Neural progenitor cell (in vitro differentiated cells): ENCODE measurements at regions not wholly inside any gene's neighbourhood (a gene's known extent, or its start where the extent isn't known, plus 50 kb on each side); places are given as distances from the start of the nearest gene placed in this dataset.

Source experiments
- DNase-seq: peaks from one replicate; pipeline ENCODE4 v3.0.0-alpha.2; 2016; ENCODE audit warnings: low spot score
- H2AFZ ChIP-seq: fragments of 200-600 bp; sonication (generic); replicated peaks from 2 replicates; pipeline ENCODE4 v1.6.1; 2016; ENCODE audit warnings: antibody characterized with exemption
- H3F3A ChIP-seq: fragments of 200-600 bp; sonication (generic); 2 replicates; pipeline ENCODE4 v1.6.1; 2016; ENCODE audit warnings: antibody characterized with exemption, low read depth
- H3K27ac ChIP-seq: fragments of 200-600 bp; sonication (generic); 2 replicates; pipeline ENCODE4 v1.5.1; 2016; ENCODE audit warnings: mild to moderate bottlenecking
- H3K27me3 ChIP-seq: fragments of 200-600 bp; sonication (generic); 2 replicates; pipeline ENCODE4 v1.6.1; 2016; ENCODE audit warnings: mild to moderate bottlenecking, moderate library complexity
- H3K36me3 ChIP-seq: fragments of 200-600 bp; sonication (generic); 2 replicates; pipeline ENCODE4 v1.5.1; 2016
- H3K4me1 ChIP-seq: fragments of 200-600 bp; sonication (generic); 2 replicates; pipeline ENCODE4 v1.6.1; 2016; ENCODE audit warnings: mixed run types
- H3K4me2 ChIP-seq: fragments of 200-600 bp; sonication (generic); 2 replicates; pipeline ENCODE4 v1.6.1; 2016
- H3K4me3 ChIP-seq: fragments of 200-600 bp; sonication (generic); 2 replicates; pipeline ENCODE4 v1.5.1; 2016
- H3K79me2 ChIP-seq: fragments of 200-600 bp; sonication (generic); 2 replicates; pipeline ENCODE4 v1.6.1; 2016; ENCODE audit warnings: low read depth
- H3K9ac ChIP-seq: fragments of 200-600 bp; sonication (generic); 2 replicates; pipeline ENCODE4 v1.6.1; 2016
- H3K9me3 ChIP-seq: fragments of 200-600 bp; sonication (generic); 2 replicates; pipeline ENCODE4 v1.5.1; 2016; ENCODE audit warnings: low read depth
- H4K20me1 ChIP-seq: fragments of 200-600 bp; sonication (generic); 2 replicates; pipeline ENCODE4 v1.6.1; 2016; ENCODE audit warnings: low read depth
- H3K27ac Mint-ChIP-seq: 3 replicates; pipeline ENCODE4 v1.8.0; 2021; ENCODE audit warnings: mixed read lengths
- H3K27me3 Mint-ChIP-seq: 2 replicates; pipeline ENCODE4 v1.8.0; 2022; ENCODE audit warnings: low read depth, mild to moderate bottlenecking, inconsistent platforms, moderate library complexity, mixed read lengths; ENCODE audit not compliant: insufficient read depth
- H3K36me3 Mint-ChIP-seq: 3 replicates; pipeline ENCODE4 v1.8.0; 2021; ENCODE audit warnings: mixed read lengths
- H3K4me1 Mint-ChIP-seq: 3 replicates; pipeline ENCODE4 v1.8.0; 2021; ENCODE audit warnings: mixed read lengths
- H3K4me3 Mint-ChIP-seq: 3 replicates; pipeline ENCODE4 v1.8.0; 2021; ENCODE audit warnings: mild to moderate bottlenecking, moderate library complexity, mixed read lengths
- H3K9me3 Mint-ChIP-seq: 3 replicates; pipeline ENCODE4 v1.8.0; 2020; ENCODE audit warnings: mixed read lengths
- CTCF ChIP-seq: fragments of 200-600 bp; sonication (generic); IDR thresholded peaks from 2 replicates; pipeline ENCODE4 v1.5.1; 2017; ENCODE audit warnings: antibody characterized with exemption, mild to moderate bottlenecking
- EZH2 ChIP-seq: fragments of 200-600 bp; sonication (generic); IDR thresholded peaks from 2 replicates; pipeline ENCODE4 v1.6.1; 2017; ENCODE audit warnings: antibody characterized with exemption, mild to moderate bottlenecking, moderate library complexity
- EZH2phosphoT487 ChIP-seq: fragments of 200-600 bp; sonication (generic); IDR thresholded peaks from 2 replicates; pipeline ENCODE4 v1.6.1; 2017; ENCODE audit warnings: antibody characterized with exemption

- no peak for TF ChIP-seq CTCF
- TF ChIP-seq EZH2 = no peak
- TF ChIP-seq EZH2phosphoT487 = no peak
- H3K27ac Mint-ChIP-seq = no peak overlapping the region
- H3F3A ChIP-seq = no peaks in the 10 kb centered on the region
Measured at GRCh38 chr21:25362375-25363267, 244.7 kb downstream of the MRPL39 start.

DNA sequence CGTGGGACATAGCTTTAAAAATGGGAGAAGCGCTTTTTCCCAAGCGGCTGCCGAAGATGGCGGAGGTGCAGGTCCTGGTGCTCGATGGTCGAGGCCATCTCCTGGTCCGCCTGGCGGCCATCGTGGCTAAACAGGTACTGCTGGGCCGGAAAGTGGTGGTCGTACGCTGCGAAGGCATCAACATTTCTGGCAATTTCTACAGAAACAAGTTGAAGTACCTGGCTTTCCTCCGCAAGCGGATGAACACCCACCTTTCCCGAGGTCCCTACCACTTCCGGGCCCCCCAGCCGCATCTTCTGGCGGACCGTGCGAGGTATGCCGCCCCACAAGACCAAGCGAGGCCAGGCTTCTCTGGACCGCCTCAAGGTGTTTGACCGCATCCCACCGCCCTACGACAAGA, 245.5 kb downstream of the MRPL39 start:
- Histone ChIP-seq H3K79me2 (no peaks in the 10 kb centered on the region), H3K4me1 (no peaks in the 10 kb centered on the region), H3K4me3 (no peak overlapping the region), H3K4me2 (no peak overlapping the region), H3K9ac (no peak overlapping the region), H2AFZ (no peak overlapping the region), H4K20me1 (no peaks in the 10 kb centered on the region), H3K36me3 (no peaks in the 10 kb centered on the region), H3K27me3 (no peaks in the 10 kb centered on the region), H3K9me3 (no peaks in the 10 kb centered on the region), H3F3A (no peaks in the 10 kb centered on the region), H3K27ac (no peak overlapping the region)
- Mint-ChIP-seq H3K9me3 (no peaks in the 10 kb centered on the region), H3K27ac (no peak overlapping the region), H3K4me1 (no peaks in the 10 kb centered on the region), H3K27me3 (peaks cover 3% of the 10 kb centered on the region), H3K36me3 (no peaks in the 10 kb centered on the region), H3K4me3 (no peak overlapping the region)
- no peak for DNase-seq
- TF ChIP-seq EZH2 (no peak), EZH2phosphoT487 (no peak), CTCF (no peak)

More at GRCh38 chr21:25362375-25363267, 244.7 kb downstream of the MRPL39 start:
- H3K9me3 Mint-ChIP-seq = no peaks in the 10 kb centered on the region
- no peaks in the 10 kb centered on the region for H3K4me1 Mint-ChIP-seq
- Histone ChIP-seq H3K4me2 (no peak overlapping the region), H3K27me3 (no peaks in the 10 kb centered on the region), H3K4me3 (no peak overlapping the region), H3K36me3 (no peaks in the 10 kb centered on the region), H2AFZ (no peak overlapping the region), H3K27ac (no peak overlapping the region), H3K79me2 (no peaks in the 10 kb centered on the region), H3K4me1 (no peaks in the 10 kb centered on the region), H4K20me1 (no peaks in the 10 kb centered on the region), H3K9me3 (no peaks in the 10 kb centered on the region), H3K9ac (no peak overlapping the region)
- no peak for DNase-seq
- H3K27me3 Mint-ChIP-seq = peaks cover 3% of the 10 kb centered on the region
- H3K4me3 Mint-ChIP-seq = no peak overlapping the region
- H3K36me3 Mint-ChIP-seq = no peaks in the 10 kb centered on the region

DNA sequence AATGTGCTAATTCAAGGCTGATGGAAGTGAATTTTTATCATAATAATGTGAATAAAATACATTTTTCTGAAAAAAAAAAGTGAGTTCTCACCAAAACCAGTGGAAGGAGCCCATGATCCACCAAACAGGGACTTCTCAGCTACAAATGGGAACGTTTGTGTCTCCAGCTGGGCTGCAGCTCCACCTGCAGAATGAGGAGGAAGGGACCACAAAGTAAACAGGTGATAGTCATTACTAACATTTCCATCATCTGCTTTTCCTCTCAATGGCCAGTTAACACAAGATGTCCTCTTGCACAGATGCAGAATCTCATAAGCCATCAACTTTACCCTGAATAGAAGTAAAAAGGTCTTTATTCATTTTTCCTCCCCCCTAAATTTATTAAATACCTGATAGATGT, 246.2 kb downstream of the MRPL39 start:
- Mint-ChIP-seq H3K27ac (no peak overlapping the region), H3K27me3 (peaks cover 3% of the 10 kb centered on the region)

More for the DNA sequence above, 246.2 kb downstream of the MRPL39 start:
- DNase-seq = no peak
- Mint-ChIP-seq H3K9me3 (no peaks in the 10 kb centered on the region), H3K36me3 (no peaks in the 10 kb centered on the region), H3K4me1 (no peaks in the 10 kb centered on the region), H3K4me3 (no peak overlapping the region)
- Histone ChIP-seq H3K27me3 (no peaks in the 10 kb centered on the region), H3K4me1 (no peaks in the 10 kb centered on the region), H3K9me3 (no peaks in the 10 kb centered on the region), H3F3A (no peaks in the 10 kb centered on the region), H3K79me2 (no peaks in the 10 kb centered on the region), H3K36me3 (no peaks in the 10 kb centered on the region), H3K27ac (no peak overlapping the region), H3K9ac (no peak overlapping the region), H2AFZ (no peak overlapping the region), H4K20me1 (no peaks in the 10 kb centered on the region), H3K4me3 (no peak overlapping the region), H3K4me2 (no peak overlapping the region)
- TF ChIP-seq CTCF = no peak
- no peak for TF ChIP-seq EZH2
- no peak for TF ChIP-seq EZH2phosphoT487
